ENCODE measurements at regions not wholly inside any gene's neighbourhood (a gene's known extent, or its start where the extent isn't known, plus 50 kb on each side); places are given as distances from the start of the nearest gene placed in this dataset.

- no peaks in the 10 kb centered on the region for H3K36me3 Mint-ChIP-seq
- H3K27me3 Mint-ChIP-seq, result no peaks in the 10 kb centered on the region
- no peak overlapping the region for H3K4me3 Mint-ChIP-seq
- no peaks in the 10 kb centered on the region for H3K9me3 Mint-ChIP-seq
- no peaks in the 10 kb centered on the region for H3K4me1 Mint-ChIP-seq
- POLR2A ChIA-PET, result no interaction called here
- no peak overlapping the region for H3K27ac Mint-ChIP-seq
- DNase-seq (no peak), ATAC-seq (ENCODE audit: low read depth) (no peak)
These were observed 290.5 kb upstream of the MANEA start for GRCh38 chr6:95286874-95287273.

- no peak for DNase-seq
- Mint-ChIP-seq H3K36me3 (no peaks in the 10 kb centered on the region), H3K9me3 (no peaks in the 10 kb centered on the region), H3K27ac (no peak overlapping the region), H3K27me3 (no peaks in the 10 kb centered on the region), H3K4me1 (no peaks in the 10 kb centered on the region), H3K4me3 (no peak overlapping the region)
- POLR2A ChIA-PET, result no interaction called here
- ATAC-seq (ENCODE audit: low read depth), result no peak
These were observed 289.1 kb upstream of the MANEA start for GRCh38 chr6:95288251-95288650.

GRCh38 chr6:95292011-95292410 lies 285.3 kb upstream of the MANEA start:
- no peaks in the 10 kb centered on the region for H3K4me1 Mint-ChIP-seq
- H3K36me3 Mint-ChIP-seq, result no peaks in the 10 kb centered on the region
- H3K27ac Mint-ChIP-seq, result no peak overlapping the region
- H3K9me3 Mint-ChIP-seq, result no peaks in the 10 kb centered on the region
- no peak for DNase-seq
- no peak overlapping the region for H3K4me3 Mint-ChIP-seq
- POLR2A ChIA-PET, result no interaction called here
- ATAC-seq (ENCODE audit: low read depth), result no peak
- no peaks in the 10 kb centered on the region for H3K27me3 Mint-ChIP-seq

- no peaks in the 10 kb centered on the region for H3K36me3 Mint-ChIP-seq
- ATAC-seq (ENCODE audit: low read depth), result no peak
- POLR2A ChIA-PET, result no interaction called here
- DNase-seq, result no peak
- no peaks in the 10 kb centered on the region for H3K27me3 Mint-ChIP-seq
- no peaks in the 10 kb centered on the region for H3K9me3 Mint-ChIP-seq
- H3K4me1 Mint-ChIP-seq, result no peaks in the 10 kb centered on the region
- no peak overlapping the region for H3K4me3 Mint-ChIP-seq
- H3K27ac Mint-ChIP-seq, result no peak overlapping the region
These were observed 284.1 kb upstream of the MANEA start for GRCh38 chr6:95293257-95293656.

GRCh38 chr6:95294043-95294442 lies 283.3 kb upstream of the MANEA start:
- Mint-ChIP-seq H3K9me3 (no peaks in the 10 kb centered on the region), H3K36me3 (no peaks in the 10 kb centered on the region), H3K4me1 (no peaks in the 10 kb centered on the region), H3K27me3 (no peaks in the 10 kb centered on the region), H3K27ac (no peak overlapping the region), H3K4me3 (no peak overlapping the region)
- no peak for ATAC-seq (ENCODE audit: low read depth)
- DNase-seq, result no peak
- POLR2A ChIA-PET, result no interaction called here

- ATAC-seq (ENCODE audit: low read depth) (no peak), DNase-seq (no peak)
- H3K27me3 Mint-ChIP-seq, result no peaks in the 10 kb centered on the region
- no peaks in the 10 kb centered on the region for H3K9me3 Mint-ChIP-seq
- POLR2A ChIA-PET, result no interaction called here
- no peak overlapping the region for H3K27ac Mint-ChIP-seq
- H3K4me3 Mint-ChIP-seq, result no peak overlapping the region
- H3K36me3 Mint-ChIP-seq, result no peaks in the 10 kb centered on the region
- no peaks in the 10 kb centered on the region for H3K4me1 Mint-ChIP-seq
These were observed 267.8 kb upstream of the MANEA start for GRCh38 chr6:95309545-95309944.

- Mint-ChIP-seq H3K9me3 (no peaks in the 10 kb centered on the region), H3K27me3 (no peaks in the 10 kb centered on the region), H3K27ac (no peak overlapping the region), H3K4me1 (no peaks in the 10 kb centered on the region), H3K4me3 (no peak overlapping the region), H3K36me3 (no peaks in the 10 kb centered on the region)
- POLR2A ChIA-PET, result no interaction called here
- no peak for ATAC-seq (ENCODE audit: low read depth)
- no peak for DNase-seq
These were observed 259.2 kb upstream of the MANEA start for GRCh38 chr6:95318137-95318536.

- POLR2A ChIA-PET, result no interaction called here
- no peak overlapping the region for H3K27ac Mint-ChIP-seq
- no peak for ATAC-seq (ENCODE audit: low read depth)
- no peaks in the 10 kb centered on the region for H3K36me3 Mint-ChIP-seq
- no peak for DNase-seq
- H3K9me3 Mint-ChIP-seq, result no peaks in the 10 kb centered on the region
- H3K4me1 Mint-ChIP-seq, result no peaks in the 10 kb centered on the region
- no peak overlapping the region for H3K4me3 Mint-ChIP-seq
- H3K27me3 Mint-ChIP-seq, result no peaks in the 10 kb centered on the region
These were observed 256.2 kb upstream of the MANEA start for GRCh38 chr6:95321126-95321525.

- H3K4me3 Mint-ChIP-seq, result no peak overlapping the region
- no peak overlapping the region for H3K27ac Mint-ChIP-seq
- POLR2A ChIA-PET, result no interaction called here
- no peaks in the 10 kb centered on the region for H3K4me1 Mint-ChIP-seq
- no peak for ATAC-seq (ENCODE audit: low read depth)
- no peaks in the 10 kb centered on the region for H3K9me3 Mint-ChIP-seq
- no peak for DNase-seq
- no peaks in the 10 kb centered on the region for H3K27me3 Mint-ChIP-seq
- H3K36me3 Mint-ChIP-seq, result no peaks in the 10 kb centered on the region
These were observed 251.4 kb upstream of the MANEA start for GRCh38 chr6:95325916-95326315.

GRCh38 chr6:95328231-95328630 lies 249.1 kb upstream of the MANEA start:
- Mint-ChIP-seq H3K27me3 (no peaks in the 10 kb centered on the region), H3K36me3 (no peaks in the 10 kb centered on the region), H3K4me3 (no peak overlapping the region), H3K4me1 (no peaks in the 10 kb centered on the region), H3K9me3 (no peaks in the 10 kb centered on the region), H3K27ac (no peak overlapping the region)
- POLR2A ChIA-PET, result no interaction called here
- DNase-seq (no peak), ATAC-seq (ENCODE audit: low read depth) (no peak)

- POLR2A ChIA-PET, result no interaction called here
- Mint-ChIP-seq H3K27me3 (no peaks in the 10 kb centered on the region), H3K36me3 (no peaks in the 10 kb centered on the region), H3K27ac (no peak overlapping the region), H3K4me1 (no peaks in the 10 kb centered on the region), H3K9me3 (peaks cover 3% of the 10 kb centered on the region), H3K4me3 (no peak overlapping the region)
- no peak for ATAC-seq (ENCODE audit: low read depth)
- no peak for DNase-seq
These were observed 225.1 kb upstream of the MANEA start for GRCh38 chr6:95352064-95352795.

GRCh38 chr6:95354551-95354950 lies 222.8 kb upstream of the MANEA start:
- Mint-ChIP-seq H3K9me3 (peaks cover 3% of the 10 kb centered on the region), H3K27ac (no peak overlapping the region), H3K27me3 (no peaks in the 10 kb centered on the region), H3K36me3 (no peaks in the 10 kb centered on the region), H3K4me3 (no peak overlapping the region), H3K4me1 (no peaks in the 10 kb centered on the region)
- ATAC-seq (ENCODE audit: low read depth) (no peak), DNase-seq (no peak)
- POLR2A ChIA-PET, result no interaction called here

GRCh38 chr6:95357380-95358020 lies 219.8 kb upstream of the MANEA start:
- POLR2A ChIA-PET, result no interaction called here
- Mint-ChIP-seq H3K4me3 (no peak overlapping the region), H3K27ac (no peak overlapping the region), H3K4me1 (no peaks in the 10 kb centered on the region), H3K27me3 (no peaks in the 10 kb centered on the region), H3K9me3 (peaks cover 3% of the 10 kb centered on the region), H3K36me3 (no peaks in the 10 kb centered on the region)
- ATAC-seq (ENCODE audit: low read depth) (no peak), DNase-seq (no peak)

GRCh38 chr6:95364016-95364604 lies 213.2 kb upstream of the MANEA start:
- Mint-ChIP-seq H3K27ac (no peak overlapping the region), H3K4me3 (no peak overlapping the region), H3K4me1 (no peaks in the 10 kb centered on the region), H3K27me3 (no peaks in the 10 kb centered on the region), H3K36me3 (no peaks in the 10 kb centered on the region), H3K9me3 (no peaks in the 10 kb centered on the region)
- DNase-seq, result no peak
- no peak for ATAC-seq (ENCODE audit: low read depth)
- POLR2A ChIA-PET, result no interaction called here

All from activated naive CD8-positive, alpha-beta T cell treated with anti-CD3 and anti-CD28 coated beads, Interleukin-2, amount 10 ng/mL, durations not matched to agents 7 days and 5 days (primary cell).